ENCODE measurements at regions not wholly inside any gene's neighbourhood (a gene's known extent, or its start where the extent isn't known, plus 50 kb on each side); places are given as distances from the start of the nearest gene placed in this dataset.

- TF ChIP-seq CTCF (conservative IDR thresholded peaks at IDR 0.05) = no peak
- H3K27ac ChIP-seq = no peak overlapping the region
Observed at GRCh38 chr13:94878602-94879165, 166.3 kb upstream of the SOX21 start.

DNA sequence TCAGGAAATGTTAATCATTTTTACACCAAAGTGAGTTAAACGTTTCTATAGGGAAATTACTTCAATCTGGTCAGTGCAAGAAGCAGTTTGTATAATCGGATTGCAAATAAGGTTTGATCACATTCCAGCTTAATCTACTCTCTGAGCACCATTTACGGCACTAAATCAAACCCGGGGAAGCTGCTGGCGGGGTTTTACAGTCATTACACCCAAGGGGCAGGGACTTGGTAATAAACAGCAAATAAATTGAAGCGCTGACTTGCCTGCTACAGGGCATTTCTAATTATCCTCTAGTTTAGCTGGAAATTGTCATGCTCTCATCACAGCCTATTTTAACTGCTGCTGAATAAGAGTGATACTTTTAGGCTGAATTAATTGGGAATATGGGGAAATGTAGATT is 152.1 kb upstream of the SOX21 start:
- no peak overlapping the region for H3K27ac ChIP-seq
- no peak for TF ChIP-seq CTCF (conservative IDR thresholded peaks at IDR 0.05)

- no peak overlapping the region for H3K27ac ChIP-seq
- no peak for TF ChIP-seq CTCF (conservative IDR thresholded peaks at IDR 0.05)
Observed at GRCh38 chr13:94860981-94861407, 148.6 kb upstream of the SOX21 start.

DNA sequence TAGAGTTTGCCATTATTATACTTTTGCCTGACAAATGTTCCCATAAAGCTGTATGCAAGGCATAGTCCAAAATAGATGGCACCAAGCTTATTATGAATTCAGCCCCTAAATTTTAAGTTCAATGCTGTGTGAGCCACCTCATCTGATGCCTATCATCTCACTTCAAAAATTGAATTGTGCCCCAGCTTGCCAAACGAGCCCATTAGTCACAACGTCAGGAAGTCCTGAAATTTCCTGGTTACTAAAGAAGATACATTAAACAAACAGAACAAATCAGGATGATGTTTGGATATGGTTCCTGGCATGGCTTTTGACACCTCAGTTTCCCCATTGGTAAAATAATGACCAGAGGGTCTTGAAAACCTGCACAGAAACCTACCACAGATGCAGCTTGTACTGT is 147.5 kb upstream of the SOX21 start:
- no peak overlapping the region for H3K27ac ChIP-seq
- TF ChIP-seq CTCF (conservative IDR thresholded peaks at IDR 0.05) = no peak

GRCh38 chr13:94859278-94859691 is 146.9 kb upstream of the SOX21 start:
- no peak overlapping the region for H3K27ac ChIP-seq
- no peak for TF ChIP-seq CTCF (conservative IDR thresholded peaks at IDR 0.05)

DNA sequence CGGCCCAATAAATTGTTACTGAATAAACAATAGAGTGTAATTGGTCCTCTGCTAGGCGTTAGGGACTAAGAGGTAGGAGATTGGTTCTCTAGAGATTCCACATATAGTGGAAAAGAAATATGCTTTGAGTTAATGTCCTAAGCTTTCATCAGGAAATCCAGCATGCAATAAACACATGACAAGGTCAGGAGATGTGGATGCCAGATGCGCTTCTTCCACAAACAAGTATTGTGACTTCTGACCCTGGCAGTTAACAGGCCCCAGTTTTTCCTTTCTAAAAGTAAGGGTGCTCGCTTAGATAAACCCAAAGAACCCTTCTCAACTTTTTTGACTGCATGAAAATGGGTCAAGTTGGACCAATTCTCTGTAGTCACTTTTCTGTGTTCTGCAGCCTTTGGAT is 146.5 kb upstream of the SOX21 start:
- no peak for TF ChIP-seq CTCF (conservative IDR thresholded peaks at IDR 0.05)
- no peak overlapping the region for H3K27ac ChIP-seq

DNA sequence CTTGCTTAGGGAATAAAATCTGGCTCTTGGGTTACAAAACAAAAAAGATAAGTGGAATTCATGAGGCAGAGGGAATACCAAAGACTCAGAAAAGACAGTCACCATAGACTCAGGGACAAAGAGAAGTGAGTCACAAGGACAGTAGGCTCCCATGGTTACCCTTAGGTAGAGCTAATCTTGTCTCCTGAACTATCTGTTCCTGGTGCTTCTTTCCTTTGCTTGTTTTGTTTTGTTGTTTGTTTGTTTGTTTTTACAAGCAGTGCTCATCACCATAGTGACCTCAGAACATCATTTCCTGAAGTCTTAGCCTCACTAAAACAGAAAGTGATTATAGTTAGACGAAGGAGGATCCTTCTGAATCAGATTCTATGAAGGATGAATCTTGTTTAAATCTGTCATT is 142.3 kb upstream of the SOX21 start:
- TF ChIP-seq CTCF (conservative IDR thresholded peaks at IDR 0.05) = no peak
- no peak overlapping the region for H3K27ac ChIP-seq

Measured in VCaP (cell line).